Stimulated activated CD4-positive, alpha-beta T cell treated with anti-CD3 and anti-CD28 coated beads, Interleukin-15, amount 100 ng/mL, for 48 hours (primary cell): ENCODE measurements at regions not wholly inside any gene's neighbourhood (a gene's known extent, or its start where the extent isn't known, plus 50 kb on each side); places are given as distances from the start of the nearest gene placed in this dataset.
"Not testable (repeated sequence)": the region's sequence is repeated elsewhere in the genome, so short reads cannot be mapped to it uniquely, and the experiment has no call there.

ENCODE experiments used
- DNase-seq, 2 donors: peaks; one replicate each; pipeline ENCODE4 v3.0.0-alpha.2; 2020; ENCODE audit warnings: low read depth in 2 of 2

DNA sequence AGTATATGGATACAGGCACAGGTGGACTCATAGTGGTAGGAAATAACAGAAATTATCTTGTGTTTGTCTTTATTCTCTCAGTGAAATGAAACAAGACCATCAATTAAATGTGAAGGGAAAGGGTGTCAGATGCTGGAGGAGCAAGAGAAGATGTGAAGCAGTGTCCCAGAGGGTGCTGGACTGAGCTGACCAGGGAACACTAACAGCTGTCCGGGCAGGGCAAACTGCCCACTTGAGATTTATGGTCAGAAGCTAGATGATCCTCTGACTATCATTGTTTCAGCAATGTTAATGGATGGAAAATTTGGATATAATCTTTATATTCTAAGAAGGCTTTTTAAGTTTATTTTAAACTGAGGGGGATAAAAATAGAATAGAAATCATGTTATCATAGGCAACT lies 267.2 kb upstream of the SLC7A11 start:
- no peak for DNase-seq

- no peak for DNase-seq
Observed at GRCh38 chr4:138507522-138507921, 265.4 kb upstream of the SLC7A11 start.

DNA sequence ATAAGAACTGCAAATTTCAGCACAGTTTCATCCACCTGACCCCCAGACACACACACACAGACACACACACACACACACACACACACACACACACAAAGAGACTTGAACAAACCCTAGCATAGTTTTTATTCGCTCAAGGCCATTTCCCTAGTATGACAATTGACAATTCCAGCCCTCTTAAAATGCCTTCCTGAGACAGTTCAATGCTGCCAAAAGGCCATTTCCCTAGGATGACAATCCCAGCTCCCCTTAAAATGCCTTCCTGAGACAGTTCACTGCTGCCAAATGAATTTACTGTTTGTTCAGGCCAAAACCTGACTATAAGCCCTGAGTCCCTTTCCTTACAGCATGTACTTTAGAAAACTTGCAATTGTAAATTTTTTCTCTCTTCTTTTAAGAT lies 259.5 kb upstream of the SLC7A11 start:
- no peak for DNase-seq

DNA sequence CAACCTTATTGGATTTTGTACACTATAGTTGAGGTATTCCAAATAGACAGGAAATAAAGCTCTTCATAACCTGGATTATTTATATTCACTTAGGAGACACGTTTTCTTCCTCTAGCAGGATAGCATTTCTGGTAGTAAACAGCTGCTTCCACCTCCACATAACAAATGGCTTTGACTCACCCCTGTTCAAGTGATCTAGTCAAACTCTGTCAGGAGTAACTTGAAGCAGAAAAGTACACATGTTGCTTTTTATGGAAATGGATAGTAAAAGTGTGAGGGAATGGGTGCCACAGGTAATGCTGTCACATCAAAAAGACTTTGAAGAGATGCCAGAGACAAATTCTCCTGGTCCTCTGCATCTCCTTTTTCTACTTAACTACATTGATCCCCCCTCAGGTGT lies 258.7 kb upstream of the SLC7A11 start:
- DNase-seq: no peak

- DNase-seq: no peak
Observed at GRCh38 chr4:138499627-138500026, 257.5 kb upstream of the SLC7A11 start.

DNA sequence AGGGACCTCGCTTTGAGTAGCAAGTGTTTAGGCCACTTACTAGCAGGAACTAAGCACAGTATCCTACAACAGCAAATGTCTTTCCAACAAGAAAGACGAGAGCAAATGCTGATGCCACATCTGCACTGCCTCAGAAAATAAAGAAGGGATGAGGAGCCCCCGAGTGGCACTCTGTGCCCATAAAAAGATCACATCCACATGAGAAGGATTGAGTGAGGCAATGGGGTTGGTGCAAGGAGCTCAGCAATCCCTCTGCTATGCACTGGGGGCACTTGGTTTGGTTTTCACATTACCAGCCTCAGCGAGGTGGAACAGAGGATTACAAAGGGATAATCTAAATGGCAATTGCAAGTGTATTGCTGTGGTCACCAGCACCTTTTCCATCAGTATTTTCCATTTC lies 252.8 kb upstream of the SLC7A11 start:
- no peak for DNase-seq

- no peak for DNase-seq
Observed at GRCh38 chr4:138494116-138494515, 252.0 kb upstream of the SLC7A11 start.

- no peak for DNase-seq
Observed at GRCh38 chr4:138492176-138492575, 250.0 kb upstream of the SLC7A11 start.

GRCh38 chr4:138488533-138488932 lies 246.4 kb upstream of the SLC7A11 start:
- DNase-seq: no peak

DNA sequence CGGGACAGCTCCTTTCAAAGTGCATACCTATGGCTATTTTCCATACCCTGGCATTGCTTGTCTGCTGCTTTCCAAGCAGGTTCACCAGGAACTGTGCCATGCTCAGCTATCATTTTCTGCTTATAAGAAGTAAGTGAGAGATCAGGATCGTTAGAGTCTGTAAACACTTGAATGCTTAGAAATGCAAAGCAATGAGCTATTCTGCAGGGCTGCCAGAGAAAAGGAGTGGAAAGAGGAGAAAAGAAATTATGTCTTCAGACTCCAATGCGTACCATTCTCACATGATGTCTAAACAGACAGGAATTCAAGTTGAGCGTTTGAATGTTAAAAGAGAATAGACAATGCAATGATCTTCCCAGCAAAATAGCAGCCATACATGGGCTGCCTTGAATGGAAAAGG lies 245.5 kb upstream of the SLC7A11 start:
- DNase-seq: no peak

DNA sequence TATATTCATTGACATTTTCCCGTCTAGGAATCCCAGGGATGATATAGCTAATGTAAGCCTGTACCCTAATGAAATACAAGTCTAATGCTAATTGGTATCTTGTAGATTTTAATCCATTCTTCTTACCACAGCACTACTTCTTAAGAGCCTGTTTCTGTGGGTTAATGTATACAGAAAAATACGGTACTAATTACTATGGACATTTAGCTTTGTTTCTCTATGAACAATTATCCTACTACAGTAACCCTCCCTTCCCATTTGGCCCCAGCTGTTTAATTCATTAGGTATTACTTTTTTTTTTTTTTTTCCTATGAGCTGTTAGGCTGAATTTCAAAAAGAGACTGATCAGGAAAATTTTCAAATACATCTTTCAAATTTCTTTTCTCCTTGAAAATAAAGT lies 245.1 kb upstream of the SLC7A11 start:
- DNase-seq: no peak

- DNase-seq: no peak
Observed at GRCh38 chr4:138485498-138485897, 243.3 kb upstream of the SLC7A11 start.

- DNase-seq: no peak
Observed at GRCh38 chr4:138475116-138475515, 233.0 kb upstream of the SLC7A11 start.

- no peak for DNase-seq
Observed at GRCh38 chr4:138473339-138473738, 231.2 kb upstream of the SLC7A11 start.

- no peak for DNase-seq
Observed at GRCh38 chr4:138460477-138461414, 218.6 kb upstream of the SLC7A11 start.

- no peak for DNase-seq
Observed at GRCh38 chr4:138458751-138459150, 216.6 kb upstream of the SLC7A11 start.

GRCh38 chr4:138456349-138456748 lies 214.2 kb upstream of the SLC7A11 start:
- not testable (repeated sequence) for DNase-seq

DNA sequence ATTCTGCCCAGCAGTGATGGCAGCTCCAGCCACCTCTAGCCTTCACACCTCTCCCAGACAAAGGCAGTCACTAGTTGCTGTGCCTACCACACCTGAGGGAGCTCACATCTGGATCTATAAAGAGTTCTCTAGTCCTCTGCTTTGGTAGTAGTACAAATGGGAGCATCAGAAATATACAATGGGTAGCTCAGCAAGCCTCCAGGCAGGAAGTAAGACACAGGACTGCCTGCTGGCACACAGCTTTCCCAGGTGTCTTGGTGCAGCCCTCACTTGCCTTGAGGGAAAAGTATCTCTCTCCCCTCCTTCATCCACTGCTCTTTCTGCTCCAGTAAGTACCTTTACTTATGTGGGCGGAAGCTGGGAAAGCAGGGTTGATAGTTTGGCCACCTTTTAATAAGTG lies 212.9 kb upstream of the SLC7A11 start:
- no peak for DNase-seq

GRCh38 chr4:138452826-138453225 lies 210.7 kb upstream of the SLC7A11 start:
- no peak for DNase-seq

DNA sequence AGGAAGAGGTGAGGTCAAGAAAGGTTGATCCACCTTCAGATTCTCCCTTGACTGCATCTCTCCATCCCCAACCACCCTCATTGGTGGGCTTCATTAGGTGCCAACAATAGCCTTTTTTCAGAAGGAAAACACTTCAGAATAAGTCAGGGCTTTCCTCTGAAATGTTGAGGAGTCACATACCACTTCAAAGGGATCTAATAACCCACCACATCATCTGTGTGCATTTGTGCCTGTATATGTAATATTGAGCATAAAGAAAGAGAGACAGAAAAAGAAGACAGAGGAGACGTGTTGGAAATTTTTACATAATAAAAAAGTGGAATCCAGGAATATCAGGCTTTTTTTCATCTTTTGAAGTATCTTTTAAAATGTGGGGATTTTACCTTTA lies 209.1 kb upstream of the SLC7A11 start:
- DNase-seq: no peak

DNA sequence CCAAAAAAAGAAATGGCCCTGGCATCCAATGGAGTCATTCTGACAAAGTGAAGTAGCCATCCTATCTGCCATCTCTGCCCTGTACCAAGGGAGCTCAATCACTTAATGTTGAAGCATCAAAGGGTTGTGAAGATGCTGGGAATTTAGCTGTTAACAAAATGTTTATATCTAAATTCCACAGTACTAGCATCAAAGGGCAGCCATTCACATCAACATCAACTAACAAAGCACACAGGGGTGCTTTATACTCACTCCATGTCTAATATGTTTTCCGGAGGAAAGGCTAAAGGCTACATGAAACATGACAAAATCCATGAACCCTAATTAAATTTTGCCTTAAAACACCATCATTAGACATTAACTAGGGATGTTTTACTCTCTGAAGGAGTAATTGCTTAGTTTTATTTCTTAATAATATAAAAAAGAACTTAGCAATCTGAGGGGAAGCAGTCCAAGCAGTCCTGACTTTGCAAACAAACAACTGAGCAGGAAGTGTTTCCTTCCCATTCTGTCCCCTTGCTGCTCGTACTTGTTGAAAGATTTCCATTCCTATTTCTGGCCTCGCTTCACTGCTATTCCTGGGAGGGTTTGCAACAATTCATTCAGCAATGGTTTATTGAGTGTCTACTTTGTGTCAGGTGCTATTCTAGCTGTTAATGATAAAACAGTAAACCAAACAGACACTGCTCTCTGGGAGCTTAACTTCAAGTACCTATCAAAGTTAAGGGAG lies 208.6 kb upstream of the SLC7A11 start:
- no peak for DNase-seq

GRCh38 chr4:138449938-138450337 lies 207.8 kb upstream of the SLC7A11 start:
- DNase-seq: no peak

DNA sequence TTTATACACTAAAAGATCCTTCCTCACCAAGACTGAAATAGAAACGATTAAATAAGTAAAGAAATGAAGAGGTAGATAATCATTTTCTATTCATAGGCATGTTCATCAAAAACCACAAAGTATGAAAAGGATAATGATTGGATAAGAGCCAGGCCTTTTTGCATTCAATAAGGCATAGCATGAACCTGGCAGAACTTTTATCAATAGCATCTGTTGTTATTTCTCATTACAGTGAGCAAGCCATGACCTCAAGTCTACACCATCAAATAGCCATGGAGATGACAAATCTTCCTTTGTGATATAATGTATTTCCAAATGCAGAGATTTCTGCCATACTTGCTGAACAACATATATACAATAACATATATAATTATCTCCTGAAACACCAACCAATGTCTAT lies 206.0 kb upstream of the SLC7A11 start:
- DNase-seq: no peak
